Mucosa of descending colon (tissue), 3 donors: ENCODE measurements at regions not wholly inside any gene's neighbourhood (a gene's known extent, or its start where the extent isn't known, plus 50 kb on each side); places are given as distances from the start of the nearest gene placed in this dataset.

Experiments
- ATAC-seq: fragments of 200-7000 bp; cut with Tn5 transposase; one replicate; pipeline ENCODE4 v1.9.1; 2020; ENCODE audit warnings: mild to moderate bottlenecking, moderate library complexity
- DNase-seq, 3 donors: peaks; one replicate each; pipeline ENCODE4 v3.0.0-alpha.2; 2020
- H3K36me3 ChIP-seq: fragments of 200-600 bp; one replicate; pipeline ENCODE4 v1.8.0; 2021; ENCODE audit warnings: low read depth, mild to moderate bottlenecking
- H3K4me1 ChIP-seq: fragments of 200-600 bp; one replicate; pipeline ENCODE4 v1.8.0; 2021; ENCODE audit warnings: low read depth, mild to moderate bottlenecking
- H3K4me3 ChIP-seq: fragments of 200-600 bp; one replicate; pipeline ENCODE4 v1.8.0; 2021; ENCODE audit warnings: mild to moderate bottlenecking
- H3K9me3 ChIP-seq: fragments of 200-600 bp; one replicate; pipeline ENCODE4 v1.8.0; 2021; ENCODE audit warnings: mild to moderate bottlenecking
- intact Hi-C, 2 donors: fragments of 100-400 bp; cut with DNase I in 1 of 2; cut with micrococcal nuclease in 1 of 2; formaldehyde crosslinking; loops; one replicate each; pipeline versions ENCODE4 v1.11.0 to v1.11.1; 2022; cut with DNase I, micrococcal nuclease
- TF ChIP-seq, protein P1 (sequence below): fragments of 200-600 bp; IDR thresholded peaks from one replicate; pipeline ENCODE4 v1.8.0; 2022; ENCODE audit warnings: antibody characterized with exemption, mild to moderate bottlenecking
- donor health status: DM: no; HTN: no; CAD: no; lungs with moderate emphysema.
- donor health status: DM: no; HTN: no; CAD: no.
- donor health status: DM: no; HTN: yes; CAD: no.

DNA sequence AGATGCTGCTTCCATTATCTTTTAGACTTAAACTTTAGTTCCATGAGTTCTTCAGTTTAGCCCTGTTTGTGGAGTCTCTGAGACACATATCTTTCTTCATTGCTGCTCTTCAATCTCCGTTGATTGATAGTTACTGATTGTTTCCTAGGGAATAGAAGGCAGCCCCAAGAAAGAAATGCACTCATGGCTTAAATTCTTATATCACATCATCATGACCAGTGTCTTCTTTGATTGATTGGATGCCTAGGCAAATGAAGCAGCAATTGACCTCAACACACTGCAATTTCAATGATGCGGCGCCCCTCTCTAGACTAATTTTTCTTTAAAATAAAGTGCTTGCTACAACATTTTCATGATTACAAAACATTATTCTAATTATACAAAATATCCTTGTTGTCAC, 576.5 kb upstream of the VSTM2A start:
- no peaks in the 10 kb centered on the region for H3K36me3 ChIP-seq
- DNase-seq (no peak), ATAC-seq (no peak)
- TF ChIP-seq, protein P1, sequence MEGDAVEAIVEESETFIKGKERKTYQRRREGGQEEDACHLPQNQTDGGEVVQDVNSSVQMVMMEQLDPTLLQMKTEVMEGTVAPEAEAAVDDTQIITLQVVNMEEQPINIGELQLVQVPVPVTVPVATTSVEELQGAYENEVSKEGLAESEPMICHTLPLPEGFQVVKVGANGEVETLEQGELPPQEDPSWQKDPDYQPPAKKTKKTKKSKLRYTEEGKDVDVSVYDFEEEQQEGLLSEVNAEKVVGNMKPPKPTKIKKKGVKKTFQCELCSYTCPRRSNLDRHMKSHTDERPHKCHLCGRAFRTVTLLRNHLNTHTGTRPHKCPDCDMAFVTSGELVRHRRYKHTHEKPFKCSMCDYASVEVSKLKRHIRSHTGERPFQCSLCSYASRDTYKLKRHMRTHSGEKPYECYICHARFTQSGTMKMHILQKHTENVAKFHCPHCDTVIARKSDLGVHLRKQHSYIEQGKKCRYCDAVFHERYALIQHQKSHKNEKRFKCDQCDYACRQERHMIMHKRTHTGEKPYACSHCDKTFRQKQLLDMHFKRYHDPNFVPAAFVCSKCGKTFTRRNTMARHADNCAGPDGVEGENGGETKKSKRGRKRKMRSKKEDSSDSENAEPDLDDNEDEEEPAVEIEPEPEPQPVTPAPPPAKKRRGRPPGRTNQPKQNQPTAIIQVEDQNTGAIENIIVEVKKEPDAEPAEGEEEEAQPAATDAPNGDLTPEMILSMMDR = no peak
- H3K4me3 ChIP-seq = no peak overlapping the region
- H3K4me1 ChIP-seq = no peaks in the 10 kb centered on the region
- intact Hi-C loops = no loop called here
- H3K9me3 ChIP-seq = no peaks in the 10 kb centered on the region

DNA sequence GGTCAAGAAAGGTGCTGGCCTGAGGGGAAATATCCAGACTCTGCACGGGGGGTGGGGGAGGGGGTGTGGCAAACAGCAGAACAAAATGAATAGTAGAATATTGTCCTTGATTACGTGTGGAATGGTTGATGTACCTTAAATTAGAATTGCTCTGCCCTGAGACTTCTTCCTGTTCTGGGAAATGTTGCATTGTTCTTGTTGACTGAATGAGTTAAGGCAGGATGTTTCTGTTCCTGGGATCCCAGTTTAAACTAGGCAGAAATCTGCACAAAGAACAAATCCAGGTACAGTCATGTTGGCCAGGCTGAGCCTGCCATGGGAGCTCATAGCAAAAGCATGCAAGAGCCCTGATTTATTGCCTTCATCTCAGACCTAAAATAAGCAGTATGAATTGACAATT, 558.7 kb upstream of the VSTM2A start:
- no peak overlapping the region for H3K4me3 ChIP-seq
- intact Hi-C loops = no loop called here
- ATAC-seq = no peak
- H3K4me1 ChIP-seq = no peaks in the 10 kb centered on the region
- no peak for DNase-seq
- H3K9me3 ChIP-seq = peaks cover 2% of the 10 kb centered on the region
- no peaks in the 10 kb centered on the region for H3K36me3 ChIP-seq
- TF ChIP-seq, protein P1 = no peak

DNA sequence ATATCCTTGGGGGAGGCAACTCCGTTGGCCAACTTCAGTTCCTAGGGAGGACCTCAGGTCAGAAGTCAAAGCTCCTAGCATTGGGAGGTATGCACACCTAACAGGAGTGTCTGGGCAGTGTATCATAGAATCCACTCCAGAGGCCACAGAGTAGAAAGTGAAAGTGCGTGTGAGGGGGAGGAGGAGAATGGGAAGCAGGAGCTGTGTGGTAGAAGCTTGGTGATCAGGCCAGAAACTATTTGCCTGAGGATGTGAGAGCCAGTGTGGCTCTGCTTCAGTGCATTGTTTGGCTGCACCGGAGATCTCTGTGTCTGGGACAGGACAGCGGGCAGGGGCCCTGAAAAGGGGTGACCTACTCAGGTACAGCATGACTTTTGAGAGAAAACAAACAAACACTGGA, 557.4 kb upstream of the VSTM2A start:
- intact Hi-C loops = no loop called here
- TF ChIP-seq, protein P1 = no peak
- no peak for DNase-seq

DNA sequence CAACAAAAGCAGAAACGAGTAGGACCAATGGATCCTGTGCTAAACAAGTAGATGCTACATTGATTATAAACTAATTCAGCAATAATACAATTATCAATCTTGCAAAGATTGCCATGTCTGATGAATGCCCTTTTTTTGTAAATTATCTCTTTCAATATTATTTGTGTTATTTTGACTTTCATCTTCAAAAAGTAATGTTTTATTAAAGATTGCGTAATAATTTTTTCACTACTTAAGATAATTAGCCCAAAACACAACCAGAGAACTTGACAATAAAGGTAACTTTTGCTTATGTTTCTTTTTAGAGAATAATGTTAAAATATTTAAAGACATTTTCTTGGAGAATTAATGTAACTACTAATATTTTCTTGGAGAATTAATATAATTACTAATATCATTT, 553.8 kb upstream of the VSTM2A start:
- ATAC-seq = no peak
- intact Hi-C loops = no loop called here

More for the DNA sequence above, 557.4 kb upstream of the VSTM2A start:
- Histone ChIP-seq H3K9me3 (peaks cover 2% of the 10 kb centered on the region), H3K4me1 (no peaks in the 10 kb centered on the region), H3K36me3 (no peaks in the 10 kb centered on the region), H3K4me3 (no peak overlapping the region)
- no peak for ATAC-seq

DNA sequence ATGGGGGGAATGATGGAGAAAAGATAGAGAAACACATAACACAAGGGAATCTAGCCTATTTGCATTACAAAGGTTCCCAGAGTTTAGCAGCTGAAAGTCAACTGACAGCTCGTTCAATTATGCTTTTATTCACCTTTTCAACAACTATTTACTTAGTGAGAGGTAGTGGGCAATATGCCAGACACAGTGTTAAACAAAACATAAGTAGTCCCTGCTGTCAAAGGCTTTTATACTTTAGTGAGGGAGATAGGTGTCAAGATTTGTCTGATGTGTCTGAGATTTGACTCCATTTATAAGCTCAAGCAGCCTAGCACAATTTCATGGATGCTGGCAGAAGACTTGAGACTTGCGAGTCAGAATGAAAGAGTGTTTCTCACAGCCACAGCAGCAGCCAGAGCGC, 549.0 kb upstream of the VSTM2A start:
- H3K4me3 ChIP-seq = no peak overlapping the region
- H3K9me3 ChIP-seq = no peaks in the 10 kb centered on the region
- DNase-seq = no peak
- intact Hi-C loops = no loop called here
- TF ChIP-seq, protein P1 = no peak
- ATAC-seq = no peak
- no peaks in the 10 kb centered on the region for H3K4me1 ChIP-seq
- H3K36me3 ChIP-seq = no peaks in the 10 kb centered on the region

More for the DNA sequence above, 553.8 kb upstream of the VSTM2A start:
- TF ChIP-seq, protein P1 = no peak
- Histone ChIP-seq H3K4me1 (no peaks in the 10 kb centered on the region), H3K36me3 (no peaks in the 10 kb centered on the region), H3K9me3 (peaks cover 2% of the 10 kb centered on the region), H3K4me3 (no peak overlapping the region)
- no peak for DNase-seq

DNA sequence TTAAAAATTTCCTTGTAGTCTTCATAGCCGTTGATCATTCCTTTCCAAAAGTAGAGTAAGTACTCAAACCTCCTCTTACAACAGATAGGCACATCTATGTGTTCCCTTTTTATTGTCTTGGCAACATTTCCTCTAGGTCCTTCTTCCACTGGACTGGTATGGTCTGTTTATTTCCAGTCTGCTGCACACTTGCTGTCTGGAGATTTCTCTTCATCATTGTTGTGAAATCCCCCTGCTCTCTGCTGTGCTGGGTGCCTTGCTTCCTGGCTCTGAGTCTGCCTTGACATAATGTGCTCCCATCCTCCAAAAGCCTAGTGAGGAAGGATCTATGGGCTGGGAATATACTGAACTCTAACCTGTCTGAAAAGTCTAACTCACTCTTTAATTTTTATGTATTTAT, 545.3 kb upstream of the VSTM2A start:
- TF ChIP-seq, protein P1 = no peak
- intact Hi-C loops = no loop called here
- ATAC-seq (no peak), DNase-seq (no peak)
- Histone ChIP-seq H3K4me1 (no peaks in the 10 kb centered on the region), H3K4me3 (no peak overlapping the region), H3K9me3 (no peaks in the 10 kb centered on the region), H3K36me3 (no peaks in the 10 kb centered on the region)
